ENCODE measurements at regions not wholly inside any gene's neighbourhood (a gene's known extent, or its start where the extent isn't known, plus 50 kb on each side); places are given as distances from the start of the nearest gene placed in this dataset.

DNA sequence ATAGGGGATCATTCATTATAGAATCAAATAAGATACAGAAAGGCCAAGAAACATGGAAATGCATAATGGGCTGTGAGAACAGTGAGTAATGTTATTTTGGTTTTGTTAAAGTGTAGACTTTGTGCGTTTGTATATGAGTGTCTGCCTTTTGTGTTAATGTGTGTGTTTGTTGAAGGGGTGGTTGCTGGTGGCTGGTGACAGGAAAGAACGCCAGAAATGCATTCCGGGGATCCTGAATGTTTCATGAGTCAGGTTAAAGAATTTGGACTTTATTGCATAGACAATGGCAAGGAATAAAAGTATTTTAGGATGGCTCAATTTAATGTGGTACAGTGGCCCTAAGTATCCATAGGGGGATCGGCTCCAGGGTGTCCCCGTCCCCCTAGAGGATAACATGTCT lies 1228.9 kb downstream of the PCDH7 start:
- CTCF ChIA-PET = no interaction called here
- no peak overlapping the region for H3K4me3 ChIP-seq (ENCODE audit: low read depth, low read length)
- DNase-seq (ENCODE audit: low read depth, low spot score) = no peak
- POLR2A ChIA-PET = no interaction called here
- TF ChIP-seq, protein P1, sequence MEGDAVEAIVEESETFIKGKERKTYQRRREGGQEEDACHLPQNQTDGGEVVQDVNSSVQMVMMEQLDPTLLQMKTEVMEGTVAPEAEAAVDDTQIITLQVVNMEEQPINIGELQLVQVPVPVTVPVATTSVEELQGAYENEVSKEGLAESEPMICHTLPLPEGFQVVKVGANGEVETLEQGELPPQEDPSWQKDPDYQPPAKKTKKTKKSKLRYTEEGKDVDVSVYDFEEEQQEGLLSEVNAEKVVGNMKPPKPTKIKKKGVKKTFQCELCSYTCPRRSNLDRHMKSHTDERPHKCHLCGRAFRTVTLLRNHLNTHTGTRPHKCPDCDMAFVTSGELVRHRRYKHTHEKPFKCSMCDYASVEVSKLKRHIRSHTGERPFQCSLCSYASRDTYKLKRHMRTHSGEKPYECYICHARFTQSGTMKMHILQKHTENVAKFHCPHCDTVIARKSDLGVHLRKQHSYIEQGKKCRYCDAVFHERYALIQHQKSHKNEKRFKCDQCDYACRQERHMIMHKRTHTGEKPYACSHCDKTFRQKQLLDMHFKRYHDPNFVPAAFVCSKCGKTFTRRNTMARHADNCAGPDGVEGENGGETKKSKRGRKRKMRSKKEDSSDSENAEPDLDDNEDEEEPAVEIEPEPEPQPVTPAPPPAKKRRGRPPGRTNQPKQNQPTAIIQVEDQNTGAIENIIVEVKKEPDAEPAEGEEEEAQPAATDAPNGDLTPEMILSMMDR (IDR thresholded peaks at IDR 0.05; ENCODE audit: insufficient read depth, low read length, missing control alignments) = no peak

DNA sequence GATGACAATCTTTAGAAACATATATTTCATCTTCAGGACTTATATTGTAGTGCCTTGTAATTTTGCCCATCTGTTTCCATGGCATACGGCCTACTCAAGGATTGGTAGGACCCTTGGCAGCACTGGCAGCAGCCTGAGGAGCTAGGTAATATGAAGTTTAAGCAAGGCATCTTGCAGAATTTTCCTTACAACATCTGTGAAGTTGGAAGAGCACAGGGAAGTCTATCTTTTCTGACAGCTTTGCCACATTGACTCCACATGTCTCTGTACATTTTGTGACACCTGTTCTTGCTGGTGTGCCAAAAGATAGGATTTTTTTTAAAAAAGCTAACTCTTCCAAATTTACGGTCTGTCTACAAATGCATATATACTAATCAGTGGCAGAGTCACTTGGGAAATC lies 1235.2 kb downstream of the PCDH7 start:
- ChIA-PET CTCF (no interaction called here), POLR2A (no interaction called here)
- TF ChIP-seq, protein P1 (IDR thresholded peaks at IDR 0.05; ENCODE audit: insufficient read depth, low read length, missing control alignments) = no peak

DNA sequence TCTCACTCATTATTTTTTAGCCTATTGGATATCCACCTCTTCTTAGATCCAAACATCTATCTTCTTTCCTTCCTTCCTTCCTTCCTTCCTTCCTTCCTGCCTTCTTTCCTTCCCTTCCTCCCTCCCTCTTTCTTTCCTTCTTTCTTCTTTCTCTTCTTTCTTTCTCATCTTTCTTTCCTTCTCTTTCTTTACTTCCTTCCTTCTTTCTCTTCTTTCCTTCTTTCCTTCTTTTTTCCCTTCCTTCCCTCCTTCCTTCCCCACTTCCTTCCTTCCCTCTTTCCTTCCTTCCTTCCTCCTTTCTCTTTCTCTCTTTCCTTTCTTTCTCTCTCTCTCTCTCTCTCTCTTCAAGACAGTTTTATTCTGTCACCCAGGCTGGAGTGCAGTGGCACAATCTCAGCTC lies 1239.8 kb downstream of the PCDH7 start:
- TF ChIP-seq, protein P1 (IDR thresholded peaks at IDR 0.05; ENCODE audit: insufficient read depth, low read length, missing control alignments) = no peak
- no peak overlapping the region for H3K4me3 ChIP-seq (ENCODE audit: low read depth, low read length)
- ChIA-PET CTCF (no interaction called here), POLR2A (no interaction called here)
- no peak for DNase-seq (ENCODE audit: low read depth, low spot score)

More for the DNA sequence above, 1235.2 kb downstream of the PCDH7 start:
- DNase-seq (ENCODE audit: low read depth, low spot score) = no peak
- no peak overlapping the region for H3K4me3 ChIP-seq (ENCODE audit: low read depth, low read length)

DNA sequence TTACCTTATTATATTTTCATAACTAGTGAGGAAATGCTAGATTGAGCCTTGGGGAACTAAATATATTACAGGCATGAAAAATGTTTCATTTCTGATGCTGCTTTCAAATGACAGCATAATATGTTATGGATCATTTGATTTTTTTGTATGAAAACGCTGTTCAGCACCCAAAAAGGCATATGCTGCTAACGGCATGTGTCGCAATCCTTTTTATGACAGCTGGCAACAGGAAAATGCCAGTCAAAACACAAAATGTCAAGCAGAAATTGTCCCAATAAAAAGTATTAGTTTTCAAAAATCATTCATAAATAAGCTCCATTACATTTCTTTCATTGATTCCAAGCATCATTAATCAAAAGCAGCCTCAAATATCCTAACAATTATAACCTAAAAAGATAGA lies 1244.5 kb downstream of the PCDH7 start:
- DNase-seq (ENCODE audit: low read depth, low spot score) = no peak
- TF ChIP-seq, protein P1 (IDR thresholded peaks at IDR 0.05; ENCODE audit: insufficient read depth, low read length, missing control alignments) = no peak
- H3K4me3 ChIP-seq (ENCODE audit: low read depth, low read length) = no peak overlapping the region
- ChIA-PET POLR2A (no interaction called here), CTCF (no interaction called here)

DNA sequence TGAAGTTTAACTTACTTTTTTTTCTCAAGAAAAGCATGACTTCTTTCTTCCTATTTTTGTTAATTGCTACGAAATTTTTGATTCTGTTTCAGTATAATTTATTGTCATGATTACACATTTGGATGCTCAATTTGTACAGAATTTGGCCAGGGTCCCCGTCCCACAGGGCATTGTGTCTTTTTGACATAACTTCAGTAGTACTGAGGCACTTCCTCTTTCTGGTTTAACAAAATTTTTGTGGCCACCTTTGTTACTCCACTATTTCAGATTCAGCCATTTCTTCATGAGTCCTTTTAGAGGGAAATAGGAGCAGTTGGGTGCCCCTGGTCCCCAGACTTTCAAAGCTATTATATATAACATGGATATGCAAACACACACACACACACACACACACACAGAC lies 1248.7 kb downstream of the PCDH7 start:
- TF ChIP-seq, protein P1 (IDR thresholded peaks at IDR 0.05; ENCODE audit: insufficient read depth, low read length, missing control alignments) = no peak
- ChIA-PET POLR2A (no interaction called here), CTCF (no interaction called here)
- no peak for DNase-seq (ENCODE audit: low read depth, low spot score)
- H3K4me3 ChIP-seq (ENCODE audit: low read depth, low read length) = no peak overlapping the region

DNA sequence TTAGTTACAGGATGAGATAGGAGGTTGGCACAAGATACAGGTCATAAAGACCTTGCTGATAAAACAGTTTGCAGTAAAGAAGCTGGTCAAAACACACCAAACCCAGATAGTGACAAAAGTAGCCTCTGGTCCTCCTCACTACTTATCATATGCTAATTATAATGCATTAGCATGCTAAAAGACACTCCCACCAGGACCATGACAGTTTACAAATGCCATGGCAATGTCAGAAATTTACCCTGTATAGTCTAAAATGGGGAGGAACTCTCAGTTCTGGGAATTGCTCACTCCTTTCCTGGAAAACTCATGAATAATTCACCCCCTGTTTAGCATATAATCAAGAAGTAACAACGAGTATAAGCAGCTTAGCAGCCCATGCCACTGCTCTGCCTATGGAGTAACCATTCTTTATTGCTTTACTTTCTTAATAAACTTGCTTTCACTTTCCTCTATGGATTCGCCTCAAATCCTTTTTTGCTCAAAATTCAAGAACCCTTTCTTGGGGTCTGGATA lies 1254.4 kb downstream of the PCDH7 start:
- ChIA-PET CTCF (no interaction called here), POLR2A (no interaction called here)
- DNase-seq (ENCODE audit: low read depth, low spot score) = no peak
- H3K4me3 ChIP-seq (ENCODE audit: low read depth, low read length) = no peak overlapping the region
- TF ChIP-seq, protein P1 (IDR thresholded peaks at IDR 0.05; ENCODE audit: insufficient read depth, low read length, missing control alignments) = no peak
